Uterus (tissue), 3 donors: ENCODE measurements at regions not wholly inside any gene's neighbourhood (a gene's known extent, or its start where the extent isn't known, plus 50 kb on each side); places are given as distances from the start of the nearest gene placed in this dataset.
A peak's percentile ranks its signal among the peaks of the same experiment; 100 is the strongest.

ENCODE experiments used
- DNase-seq, 2 donors: peaks; one replicate each; pipeline ENCODE4 v3.0.0-alpha.2; 2019 to 2020
- H3K27ac ChIP-seq, 2 donors: fragments of 200-600 bp; sonication (generic); 1 replicate in 1 of 2; 2 replicates in 1 of 2; pipeline ENCODE4 v1.5.1; 2016 to 2018
- H3K27me3 ChIP-seq, 2 donors: fragments of 200-600 bp; sonication (generic); one replicate each; pipeline ENCODE4 v1.5.1; 2018 to 2019; ENCODE audit warnings: control low read depth in 1 of 2
- H3K36me3 ChIP-seq, 2 donors: fragments of 200-600 bp; sonication (generic); one replicate each; pipeline ENCODE4 v1.5.1; 2019; ENCODE audit warnings: control low read depth in 1 of 2
- H3K4me1 ChIP-seq, 2 donors: fragments of 200-600 bp; sonication (generic); one replicate each; pipeline ENCODE4 v1.5.1; 2018 to 2019; ENCODE audit warnings: control low read depth in 1 of 2
- H3K4me3 ChIP-seq, 2 donors: fragments of 200-600 bp; sonication (generic); 1 replicate in 1 of 2; 2 replicates in 1 of 2; pipeline ENCODE4 v1.5.1; 2018 to 2019; ENCODE audit warnings: mild to moderate bottlenecking in 1 of 2
- H3K9me3 ChIP-seq, 2 donors: fragments of 200-600 bp; sonication (generic); one replicate each; pipeline ENCODE4 v1.5.1; 2019; ENCODE audit warnings: control low read depth in 1 of 2
- CTCF ChIP-seq, 4 experiments: fragments of 200-600 bp in 2 of 4; fragments of 450-650 bp in 2 of 4; sonication (generic) in 2 of 4; IDR thresholded peaks; one replicate each; pipeline ENCODE4 v1.5.1; 2016 to 2019; ENCODE audit warnings: antibody characterized with exemption in 4 of 4, mild to moderate bottlenecking in 2 of 4, moderate library complexity in 1 of 4
- POLR2A ChIP-seq, 2 donors: fragments of 450-650 bp; IDR thresholded peaks; one replicate each; pipeline ENCODE4 v1.6.1; 2016; ENCODE audit warnings: antibody characterized with exemption in 2 of 2, mild to moderate bottlenecking in 1 of 2, moderate library complexity in 1 of 2
- intact Hi-C: fragments of 100-400 bp; cut with DNase I; formaldehyde crosslinking; loops from one replicate; pipeline ENCODE4 v1.15.1; 2023; ENCODE audit warnings: low total_unique reads
- donor health status: DM: yes; HTN: yes; CAD: no.

DNA sequence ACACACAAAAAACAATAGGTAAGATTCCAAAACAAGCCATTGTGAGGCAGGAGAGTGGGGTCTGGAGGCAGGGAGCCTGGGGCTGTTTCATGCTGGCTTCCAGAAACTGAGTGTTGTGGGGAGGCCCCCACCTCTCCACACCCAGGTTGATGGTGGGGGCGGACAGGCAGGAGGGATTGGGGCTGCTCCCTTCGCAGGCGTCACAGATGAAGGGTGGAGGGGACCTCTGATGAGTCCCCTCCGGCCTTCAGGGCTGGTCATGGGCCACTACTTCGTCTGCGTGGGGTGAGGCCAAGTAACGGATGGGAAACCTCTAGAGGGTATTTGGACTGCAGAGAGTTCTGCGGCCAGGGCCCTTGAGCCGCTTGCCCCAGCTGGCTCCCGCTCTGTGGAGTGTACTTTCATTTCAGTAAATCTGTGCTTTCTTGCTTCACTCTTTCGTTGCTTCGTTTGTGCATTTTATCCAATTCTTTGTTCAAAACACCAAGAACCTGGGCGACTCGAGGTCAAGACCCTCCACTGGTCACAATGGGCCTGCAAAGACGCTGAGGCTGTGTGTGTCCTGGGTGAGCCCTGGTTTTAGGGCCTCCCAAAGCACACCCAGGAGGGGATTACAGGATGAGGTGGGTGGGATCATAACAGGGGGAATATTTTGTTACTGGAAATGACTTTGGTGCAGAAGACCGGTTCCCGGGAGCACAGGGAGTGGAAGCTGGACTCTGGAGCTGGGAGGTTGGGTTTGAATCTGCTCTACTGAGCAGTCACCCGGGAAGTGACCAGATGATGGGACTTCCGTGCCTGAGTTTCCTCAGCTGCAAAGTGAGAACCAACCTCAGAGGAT is 83.7 kb upstream of the ADRA2C start:
- Histone ChIP-seq H3K36me3 (no peaks in the 10 kb centered on the region), H3K9me3 (no peaks in the 10 kb centered on the region), H3K27me3 (no peaks in the 10 kb centered on the region), H3K4me1 (no peaks in the 10 kb centered on the region), H3K27ac (no peak overlapping the region), H3K4me3 (no peak overlapping the region)
- peak in 1 of 2 donors; percentile 4 for DNase-seq
- intact Hi-C loops: no loop called here
- TF ChIP-seq POLR2A (IDR thresholded peaks at IDR 0.05) (no peak), CTCF (IDR thresholded peaks at IDR 0.05) (no peak)

GRCh38 chr4:3681191-3681590 is 85.0 kb upstream of the ADRA2C start:
- H3K27ac ChIP-seq: no peak overlapping the region
- no peak overlapping the region for H3K4me3 ChIP-seq
- H3K27me3 ChIP-seq: no peaks in the 10 kb centered on the region
- H3K4me1 ChIP-seq: no peaks in the 10 kb centered on the region
- no peaks in the 10 kb centered on the region for H3K36me3 ChIP-seq
- H3K9me3 ChIP-seq: no peaks in the 10 kb centered on the region
- no peak for TF ChIP-seq CTCF (IDR thresholded peaks at IDR 0.05)
- no peak for TF ChIP-seq POLR2A (IDR thresholded peaks at IDR 0.05)
- intact Hi-C loops: no loop called here
- peak in 1 of 2 donors; percentile 4 for DNase-seq

DNA sequence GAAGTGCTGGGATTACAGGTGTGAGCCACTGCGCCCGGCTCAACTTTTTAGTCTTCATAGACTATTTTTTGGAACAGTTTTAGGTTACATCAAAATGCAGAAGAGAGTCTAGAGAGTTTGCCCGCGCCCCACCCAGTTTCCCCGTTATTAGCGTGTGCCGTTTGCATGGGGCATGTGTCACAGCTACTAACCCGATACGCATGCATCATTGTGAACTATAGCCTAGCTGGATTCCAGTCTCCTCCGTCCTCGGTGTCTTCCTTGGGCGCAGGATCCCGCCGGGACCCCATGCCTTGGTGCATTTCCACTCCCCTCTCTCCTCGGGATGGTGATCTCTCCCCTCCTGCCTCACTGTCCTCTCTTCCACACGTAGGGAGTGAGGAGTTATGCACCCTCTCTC is 85.5 kb upstream of the ADRA2C start:
- intact Hi-C loops: no loop called here
- no peak overlapping the region for H3K4me3 ChIP-seq
- TF ChIP-seq POLR2A (IDR thresholded peaks at IDR 0.05) (no peak), CTCF (IDR thresholded peaks at IDR 0.05) (no peak)
- peak in 1 of 2 donors; percentile 7 for DNase-seq
- no peaks in the 10 kb centered on the region for H3K9me3 ChIP-seq
- H3K4me1 ChIP-seq: no peaks in the 10 kb centered on the region
- H3K27ac ChIP-seq: no peak overlapping the region
- H3K27me3 ChIP-seq: no peaks in the 10 kb centered on the region
- no peaks in the 10 kb centered on the region for H3K36me3 ChIP-seq

DNA sequence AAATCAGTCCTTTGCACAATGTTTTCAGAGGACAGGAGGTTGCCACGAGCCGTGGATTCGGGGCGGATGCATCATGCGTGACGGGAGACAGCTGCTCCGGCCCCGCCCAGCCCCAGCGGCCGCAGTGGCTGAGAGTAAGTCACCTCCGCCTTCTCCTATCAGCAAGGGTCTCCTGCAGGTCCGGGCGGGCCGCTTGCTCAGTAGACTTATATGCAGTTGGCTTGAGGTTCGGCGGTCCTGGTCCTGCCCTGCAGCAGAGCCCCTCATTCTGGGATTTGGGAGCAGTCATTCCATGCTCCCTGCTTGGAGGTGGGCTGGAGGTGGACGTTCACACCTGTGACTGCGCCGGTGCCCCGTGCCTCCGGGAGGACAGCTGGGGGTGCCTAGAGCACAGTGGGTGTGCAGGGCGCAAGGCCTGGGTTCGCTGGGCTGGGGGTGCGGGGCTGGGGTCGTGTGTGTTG is 86.3 kb upstream of the ADRA2C start:
- intact Hi-C loops: no loop called here
- Histone ChIP-seq H3K27ac (peak overlapping the region in 1 of 2 donors; percentile 5), H3K36me3 (no peaks in the 10 kb centered on the region), H3K4me3 (no peak overlapping the region), H3K4me1 (no peaks in the 10 kb centered on the region), H3K9me3 (no peaks in the 10 kb centered on the region), H3K27me3 (no peaks in the 10 kb centered on the region)
- DNase-seq: peak in 1 of 2 donors; percentile 25
- TF ChIP-seq POLR2A (IDR thresholded peaks at IDR 0.05) (no peak), CTCF (IDR thresholded peaks at IDR 0.05) (no peak)

DNA sequence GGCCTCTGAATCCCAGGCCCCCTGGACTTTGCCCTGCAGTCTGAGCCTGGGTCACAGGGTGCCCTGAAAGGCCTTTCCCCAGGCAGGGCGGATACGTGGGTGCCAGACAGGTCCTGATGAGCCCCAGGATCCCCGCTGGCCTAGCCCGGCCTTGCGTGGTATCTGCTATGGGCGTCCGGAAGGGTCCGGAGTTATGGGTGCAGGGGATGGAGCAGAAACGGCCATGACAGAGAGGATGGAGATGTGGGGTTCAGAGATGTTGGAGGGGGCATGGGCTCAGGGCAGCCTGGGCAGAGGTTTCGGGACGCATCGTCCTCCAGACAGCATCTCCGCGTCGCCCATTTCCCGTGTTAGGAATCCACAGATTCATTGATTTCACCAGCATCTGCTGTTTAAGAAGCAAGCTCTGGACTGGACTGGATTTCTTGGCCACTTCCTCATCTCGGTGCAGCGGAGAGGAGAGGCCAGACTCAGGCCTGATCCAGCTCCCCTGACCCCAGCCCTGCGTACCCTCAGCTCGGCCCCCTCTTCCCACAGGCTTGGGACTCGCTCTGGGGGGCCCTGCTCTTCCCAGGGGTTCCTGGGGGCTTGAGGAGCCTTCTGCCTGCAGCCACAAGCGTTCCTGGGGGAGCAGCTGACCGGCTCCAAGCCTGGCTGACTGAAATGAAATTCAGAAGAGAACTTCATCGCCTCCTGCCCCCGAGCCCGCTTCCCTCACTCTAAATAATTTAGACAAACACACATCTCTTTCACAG is 86.9 kb upstream of the ADRA2C start:
- H3K4me1 ChIP-seq: no peaks in the 10 kb centered on the region
- no peaks in the 10 kb centered on the region for H3K9me3 ChIP-seq
- H3K27me3 ChIP-seq: no peaks in the 10 kb centered on the region
- peak in 1 of 2 donors; percentile 8 for DNase-seq
- peak overlapping the region in 1 of 2 donors; percentile 5 for H3K27ac ChIP-seq
- H3K4me3 ChIP-seq: no peak overlapping the region
- no peaks in the 10 kb centered on the region for H3K36me3 ChIP-seq
- intact Hi-C loops: no loop called here
- TF ChIP-seq CTCF (IDR thresholded peaks at IDR 0.05): no peak
- no peak for TF ChIP-seq POLR2A (IDR thresholded peaks at IDR 0.05)
